ENCODE measurements at regions not wholly inside any gene's neighbourhood (a gene's known extent, or its start where the extent isn't known, plus 50 kb on each side); places are given as distances from the start of the nearest gene placed in this dataset.

- no peak for ATAC-seq (replicated peaks in 1 of 4)
- no peaks in the 10 kb centered on the region for H3K9me3 ChIP-seq
- peaks cover 0 to 2% of the 10 kb centered on the region in 2 experiments for H3K27me3 ChIP-seq (replicated peaks in 1 of 2; ENCODE audit: control insufficient read depth in 2 of 2, extremely low read depth in 1 of 2, insufficient read depth in 2 of 2, low read length in 1 of 2)
- H3K4me3 ChIP-seq (ENCODE audit: control insufficient read depth in 1 of 2, extremely low read depth in 1 of 2, low read length in 1 of 2) = no peak overlapping the region
- DNase-seq = no peak
- Mint-ChIP-seq H3K4me3 (no peak overlapping the region), H3K4me1 (peaks cover 5 to 19% (median 13%) of the 10 kb centered on the region in 3 donors), H3K27me3 (peaks cover 2 to 3% of the 10 kb centered on the region in 2 donors), H3K9me3 (no peaks in the 10 kb centered on the region), H3K36me3 (peaks cover 7% of the 10 kb centered on the region), H3K27ac (no peak overlapping the region)
- no peaks in the 10 kb centered on the region for H3K36me3 ChIP-seq (ENCODE audit: control insufficient read depth in 2 of 2, extremely low read depth in 1 of 2, insufficient read depth in 1 of 2, low read length in 1 of 2)
- ChIA-PET CTCF (no interaction called here), POLR2A (no interaction called here)
- H3K27ac ChIP-seq (ENCODE audit: low read length) = no peak overlapping the region
- no peaks in the 10 kb centered on the region for H3K4me1 ChIP-seq (ENCODE audit: control insufficient read depth in 1 of 2, extremely low read depth in 1 of 2, insufficient read depth in 2 of 2, low read length in 2 of 2)
- WGBS (ENCODE audit: insufficient coverage) = 92% methylated on average over 6 of the region's 8 CpGs
Observed at GRCh38 chr9:694403-695154, 146.9 kb upstream of the DMRT1 start.

- Histone ChIP-seq H3K4me3 (ENCODE audit: control insufficient read depth in 1 of 2, extremely low read depth in 1 of 2, low read length in 1 of 2) (no peak overlapping the region), H3K27me3 (replicated peaks in 1 of 2; ENCODE audit: control insufficient read depth in 2 of 2, extremely low read depth in 1 of 2, insufficient read depth in 2 of 2, low read length in 1 of 2) (peaks cover 0 to 2% of the 10 kb centered on the region in 2 experiments), H3K4me1 (ENCODE audit: control insufficient read depth in 1 of 2, extremely low read depth in 1 of 2, insufficient read depth in 2 of 2, low read length in 2 of 2) (no peaks in the 10 kb centered on the region), H3K36me3 (ENCODE audit: control insufficient read depth in 2 of 2, extremely low read depth in 1 of 2, insufficient read depth in 1 of 2, low read length in 1 of 2) (no peaks in the 10 kb centered on the region), H3K9me3 (no peaks in the 10 kb centered on the region), H3K27ac (ENCODE audit: low read length) (no peak overlapping the region)
- peaks cover 5 to 19% (median 13%) of the 10 kb centered on the region in 3 donors for H3K4me1 Mint-ChIP-seq
- H3K27me3 Mint-ChIP-seq = peaks cover 2 to 3% of the 10 kb centered on the region in 2 donors
- H3K27ac Mint-ChIP-seq = no peak overlapping the region
- WGBS (ENCODE audit: insufficient coverage) = 92% methylated on average over 2 of the region's 4 CpGs
- H3K36me3 Mint-ChIP-seq = peaks cover 7% of the 10 kb centered on the region
- ATAC-seq (replicated peaks in 1 of 4) = no peak
- no peak for DNase-seq
- POLR2A ChIA-PET = no interaction called here
- H3K4me3 Mint-ChIP-seq = no peak overlapping the region
- CTCF ChIA-PET = no interaction called here
- H3K9me3 Mint-ChIP-seq = no peaks in the 10 kb centered on the region
Observed at GRCh38 chr9:695252-695651, 146.2 kb upstream of the DMRT1 start.

DNA sequence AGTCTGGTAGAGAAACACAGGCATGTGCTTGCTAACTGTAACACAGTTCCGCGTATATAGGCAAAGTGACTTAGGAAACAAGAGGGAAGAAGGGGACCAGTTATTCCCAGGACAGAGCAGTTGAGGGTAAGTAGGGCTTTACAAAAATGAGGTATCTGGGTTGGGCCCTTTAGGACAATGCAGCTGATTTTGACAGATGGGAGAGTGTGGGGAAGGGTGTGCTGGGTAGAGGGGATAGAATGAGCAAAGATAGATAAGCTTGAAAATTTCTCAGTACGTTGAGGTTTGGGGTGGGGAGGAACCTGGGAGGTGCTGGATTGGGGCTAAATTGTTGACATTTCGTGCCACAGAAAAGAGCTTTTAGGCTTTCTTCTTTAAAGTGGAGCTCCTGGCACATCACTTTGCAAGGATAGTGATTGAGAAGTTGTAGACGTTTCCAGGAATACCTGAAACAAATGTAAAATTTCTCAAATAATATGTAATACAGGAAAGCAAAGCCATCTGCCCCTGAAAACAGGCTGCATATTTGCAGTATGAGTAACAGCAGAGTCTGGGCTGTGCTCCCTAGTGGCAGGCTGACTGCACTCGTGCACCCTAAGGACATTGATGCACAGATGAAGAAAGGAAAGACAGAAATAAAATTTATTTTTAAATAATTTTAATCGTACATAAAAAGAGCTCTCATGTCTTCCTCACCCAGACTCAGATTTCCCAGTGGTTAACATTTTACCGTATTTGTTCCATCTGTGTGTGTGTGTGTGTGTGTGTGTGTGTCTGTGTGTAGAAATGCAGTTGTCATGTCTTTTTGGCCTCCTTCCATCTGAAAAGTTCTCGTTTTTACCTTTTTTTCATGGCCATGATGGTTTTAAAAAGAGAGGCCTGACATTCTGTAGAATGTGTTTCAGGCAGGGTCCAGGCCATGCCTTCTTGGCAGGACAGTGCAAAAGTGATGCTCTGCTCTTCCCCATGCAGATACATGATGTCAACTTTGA is 144.9 kb upstream of the DMRT1 start:
- H3K36me3 ChIP-seq (ENCODE audit: control insufficient read depth in 2 of 2, extremely low read depth in 1 of 2, insufficient read depth in 1 of 2, low read length in 1 of 2) = no peaks in the 10 kb centered on the region

GRCh38 chr9:698276-698675 is 143.2 kb upstream of the DMRT1 start:
- no peaks in the 10 kb centered on the region for H3K4me1 ChIP-seq (ENCODE audit: control insufficient read depth in 1 of 2, extremely low read depth in 1 of 2, insufficient read depth in 2 of 2, low read length in 2 of 2)
- ChIA-PET POLR2A (no interaction called here), CTCF (no interaction called here)
- Mint-ChIP-seq H3K27me3 (peaks cover 2 to 3% of the 10 kb centered on the region in 2 donors), H3K36me3 (peaks cover 4% of the 10 kb centered on the region), H3K27ac (no peak overlapping the region), H3K4me1 (peaks cover 5 to 12% (median 7%) of the 10 kb centered on the region in 3 donors), H3K4me3 (no peak overlapping the region), H3K9me3 (no peaks in the 10 kb centered on the region)
- DNase-seq (no peak), ATAC-seq (replicated peaks in 1 of 4) (no peak)
- H3K4me3 ChIP-seq (ENCODE audit: control insufficient read depth in 1 of 2, extremely low read depth in 1 of 2, low read length in 1 of 2) = no peak overlapping the region
- no peaks in the 10 kb centered on the region for H3K36me3 ChIP-seq (ENCODE audit: control insufficient read depth in 2 of 2, extremely low read depth in 1 of 2, insufficient read depth in 1 of 2, low read length in 1 of 2)
- H3K9me3 ChIP-seq = no peaks in the 10 kb centered on the region
- peaks cover 0 to 2% of the 10 kb centered on the region in 2 experiments for H3K27me3 ChIP-seq (replicated peaks in 1 of 2; ENCODE audit: control insufficient read depth in 2 of 2, extremely low read depth in 1 of 2, insufficient read depth in 2 of 2, low read length in 1 of 2)
- H3K27ac ChIP-seq (ENCODE audit: low read length) = no peak overlapping the region
- WGBS (ENCODE audit: insufficient coverage) = 100% methylated on average over 1 of the region's 5 CpGs

More for the DNA sequence above, 144.9 kb upstream of the DMRT1 start:
- H3K4me3 ChIP-seq (ENCODE audit: control insufficient read depth in 1 of 2, extremely low read depth in 1 of 2, low read length in 1 of 2) = no peak overlapping the region
- ChIA-PET CTCF (no interaction called here), POLR2A (no interaction called here)
- H3K27ac ChIP-seq (ENCODE audit: low read length) = no peak overlapping the region
- Mint-ChIP-seq H3K27ac (no peak overlapping the region), H3K4me1 (peaks cover 5 to 19% (median 13%) of the 10 kb centered on the region in 3 donors), H3K36me3 (peaks cover 4% of the 10 kb centered on the region), H3K9me3 (no peaks in the 10 kb centered on the region), H3K27me3 (peaks cover 2 to 3% of the 10 kb centered on the region in 2 donors), H3K4me3 (no peak overlapping the region)
- no peak for ATAC-seq (replicated peaks in 1 of 4)
- H3K27me3 ChIP-seq (replicated peaks in 1 of 2; ENCODE audit: control insufficient read depth in 2 of 2, extremely low read depth in 1 of 2, insufficient read depth in 2 of 2, low read length in 1 of 2) = peaks cover 0 to 2% of the 10 kb centered on the region in 2 experiments
- H3K4me1 ChIP-seq (ENCODE audit: control insufficient read depth in 1 of 2, extremely low read depth in 1 of 2, insufficient read depth in 2 of 2, low read length in 2 of 2) = no peaks in the 10 kb centered on the region
- 66% methylated on average over 5 of the region's 9 CpGs for WGBS (ENCODE audit: insufficient coverage)
- no peak for DNase-seq
- no peaks in the 10 kb centered on the region for H3K9me3 ChIP-seq

DNA sequence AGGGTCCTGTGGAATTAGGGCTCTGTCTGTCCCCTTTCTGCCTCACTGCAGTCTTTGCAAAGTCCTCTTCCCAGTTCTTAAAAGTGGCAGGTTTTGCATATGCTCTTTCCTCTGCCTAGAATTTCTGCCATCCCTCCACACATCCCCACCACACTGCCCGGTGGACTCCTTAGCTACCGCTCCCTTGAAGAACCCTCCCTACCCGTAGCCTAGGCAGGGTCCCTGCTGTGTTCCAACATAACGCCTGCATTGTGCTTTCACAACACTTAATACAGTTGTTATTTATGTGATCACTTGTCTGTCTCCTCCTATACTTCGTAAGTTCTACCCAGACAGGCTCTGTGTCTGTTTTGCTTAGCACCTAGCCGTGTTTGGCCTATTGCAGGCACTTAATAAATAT is 142.5 kb upstream of the DMRT1 start:
- Histone ChIP-seq H3K9me3 (no peaks in the 10 kb centered on the region), H3K36me3 (ENCODE audit: control insufficient read depth in 2 of 2, extremely low read depth in 1 of 2, insufficient read depth in 1 of 2, low read length in 1 of 2) (no peaks in the 10 kb centered on the region), H3K27me3 (replicated peaks in 1 of 2; ENCODE audit: control insufficient read depth in 2 of 2, extremely low read depth in 1 of 2, insufficient read depth in 2 of 2, low read length in 1 of 2) (peaks cover 0 to 2% of the 10 kb centered on the region in 2 experiments), H3K4me3 (ENCODE audit: control insufficient read depth in 1 of 2, extremely low read depth in 1 of 2, low read length in 1 of 2) (no peak overlapping the region), H3K4me1 (ENCODE audit: control insufficient read depth in 1 of 2, extremely low read depth in 1 of 2, insufficient read depth in 2 of 2, low read length in 2 of 2) (no peaks in the 10 kb centered on the region), H3K27ac (ENCODE audit: low read length) (no peak overlapping the region)
- Mint-ChIP-seq H3K4me1 (peaks cover 0 to 6% (median 2%) of the 10 kb centered on the region in 3 donors), H3K27ac (no peak overlapping the region), H3K27me3 (peaks cover 2 to 3% of the 10 kb centered on the region in 2 donors), H3K9me3 (no peaks in the 10 kb centered on the region), H3K36me3 (peaks cover 4% of the 10 kb centered on the region), H3K4me3 (no peak overlapping the region)
- POLR2A ChIA-PET = no interaction called here
- CTCF ChIA-PET = no interaction called here
- ATAC-seq (replicated peaks in 1 of 4) (no peak), DNase-seq (no peak)
- 88% methylated on average over 1 of the region's 6 CpGs for WGBS (ENCODE audit: insufficient coverage)

- CTCF ChIA-PET = no interaction called here
Observed at GRCh38 chr9:699396-699795, 142.1 kb upstream of the DMRT1 start.

More at GRCh38 chr9:699396-699795, 142.1 kb upstream of the DMRT1 start:
- no peaks in the 10 kb centered on the region for H3K36me3 ChIP-seq (ENCODE audit: control insufficient read depth in 2 of 2, extremely low read depth in 1 of 2, insufficient read depth in 1 of 2, low read length in 1 of 2)
- DNase-seq (no peak), ATAC-seq (replicated peaks in 1 of 4) (no peak)
- H3K27me3 ChIP-seq (replicated peaks in 1 of 2; ENCODE audit: control insufficient read depth in 2 of 2, extremely low read depth in 1 of 2, insufficient read depth in 2 of 2, low read length in 1 of 2) = peaks cover 0 to 2% of the 10 kb centered on the region in 2 experiments
- no peak overlapping the region for H3K4me3 Mint-ChIP-seq
- peaks cover 4% of the 10 kb centered on the region for H3K36me3 Mint-ChIP-seq
- H3K9me3 Mint-ChIP-seq = no peaks in the 10 kb centered on the region
- peaks cover 2 to 3% of the 10 kb centered on the region in 2 donors for H3K27me3 Mint-ChIP-seq
- no CpG with 5 or more reads among the region's 1 CpG for WGBS (ENCODE audit: insufficient coverage)
- H3K27ac Mint-ChIP-seq = no peak overlapping the region
- POLR2A ChIA-PET = no interaction called here
- no peaks in the 10 kb centered on the region for H3K4me1 ChIP-seq (ENCODE audit: control insufficient read depth in 1 of 2, extremely low read depth in 1 of 2, insufficient read depth in 2 of 2, low read length in 2 of 2)
- no peak overlapping the region for H3K4me3 ChIP-seq (ENCODE audit: control insufficient read depth in 1 of 2, extremely low read depth in 1 of 2, low read length in 1 of 2)
- H3K27ac ChIP-seq (ENCODE audit: low read length) = no peak overlapping the region
- H3K9me3 ChIP-seq = no peaks in the 10 kb centered on the region
- peaks cover 0 to 6% (median 4%) of the 10 kb centered on the region in 3 donors for H3K4me1 Mint-ChIP-seq
